MM.1S (cell line): ENCODE measurements at regions not wholly inside any gene's neighbourhood (a gene's known extent, or its start where the extent isn't known, plus 50 kb on each side); places are given as distances from the start of the nearest gene placed in this dataset.

Source experiments
- CTCF ChIP-seq: fragments of 300-600 bp; sonication (generic); IDR thresholded peaks from 2 replicates; pipeline ENCODE4 v1.5.1; 2016; ENCODE audit warnings: antibody characterized with exemption, low read length, mixed read lengths
- EZH2 ChIP-seq: fragments of 300-600 bp; sonication (generic); optimal IDR thresholded peaks from 2 replicates; pipeline ENCODE3; 2017; ENCODE audit warnings: low read depth, mild to moderate bottlenecking, antibody characterized with exemption, low read length, mixed read lengths
- EZH2phosphoT487 ChIP-seq: fragments of 300-600 bp; sonication (generic); IDR thresholded peaks from 2 replicates; pipeline ENCODE4 v1.6.1; 2018; ENCODE audit warnings: antibody characterized with exemption, low read length

- TF ChIP-seq CTCF = no peak
- TF ChIP-seq EZH2 = no peak
- no peak for TF ChIP-seq EZH2phosphoT487
Observed at GRCh38 chr15:29480278-29480677, 210.7 kb upstream of the NSMCE3 start.
